ENCODE measurements at regions not wholly inside any gene's neighbourhood (a gene's known extent, or its start where the extent isn't known, plus 50 kb on each side); places are given as distances from the start of the nearest gene placed in this dataset.
"Not testable (repeated sequence)": the region's sequence is repeated elsewhere in the genome, so short reads cannot be mapped to it uniquely, and the experiment has no call there.

DNA sequence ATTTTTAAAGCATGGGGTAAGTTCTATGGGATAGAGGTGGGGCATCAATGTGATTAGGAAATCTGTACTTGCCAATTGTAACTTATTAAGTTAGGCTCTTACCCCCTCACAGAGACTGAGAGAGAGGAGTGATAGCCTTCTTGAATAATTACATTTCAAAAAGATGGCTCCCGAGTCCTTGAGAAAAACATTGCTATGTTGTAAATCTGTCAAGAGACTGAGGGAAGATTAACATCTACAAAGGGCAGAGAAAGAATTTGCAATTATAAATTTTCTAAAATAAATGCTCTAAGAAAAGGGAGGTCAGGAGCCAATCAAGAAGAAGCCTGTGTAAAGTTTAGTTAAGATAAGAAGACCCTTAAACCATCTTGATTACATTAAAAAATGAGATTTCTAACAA is 1570.8 kb downstream of the OLFM4 start:
- no peak for DNase-seq

DNA sequence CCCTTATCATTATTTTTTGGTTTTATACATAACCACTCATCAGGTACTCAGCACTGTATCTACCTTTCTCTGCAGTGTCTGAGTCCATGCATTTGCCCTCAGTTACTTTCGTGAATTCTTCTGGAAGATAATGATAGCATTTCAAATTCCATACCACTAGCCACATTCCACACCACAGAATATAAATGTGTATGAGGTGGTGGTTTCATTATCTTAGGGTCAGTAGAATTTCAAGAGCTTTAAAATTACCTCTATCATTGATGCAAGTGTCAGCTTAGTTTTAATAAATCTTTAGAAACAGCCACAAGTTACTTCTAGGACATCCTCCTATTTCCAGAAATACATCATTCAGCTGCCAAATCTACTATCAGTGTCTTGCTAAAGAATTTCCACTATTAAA is 1578.3 kb downstream of the OLFM4 start:
- no peak for DNase-seq

DNA sequence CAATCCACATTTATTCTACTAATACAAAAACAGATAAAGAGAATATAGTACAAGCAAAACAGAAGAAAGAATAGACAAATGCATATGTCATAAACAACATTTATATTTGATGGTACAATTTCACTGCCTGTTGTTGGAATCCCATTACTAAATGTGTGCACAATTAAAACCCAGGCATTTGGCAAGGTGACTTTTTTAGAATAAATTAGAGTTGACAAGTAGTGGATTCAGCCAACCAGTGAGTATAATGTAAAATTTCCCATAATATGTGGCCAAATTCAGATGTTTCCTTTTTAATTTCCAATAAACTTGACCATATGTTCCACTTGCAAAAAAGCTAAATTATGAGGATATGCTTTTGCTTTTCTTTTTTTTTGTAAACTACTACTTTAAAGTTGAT is 1578.8 kb downstream of the OLFM4 start:
- no peak for DNase-seq

DNA sequence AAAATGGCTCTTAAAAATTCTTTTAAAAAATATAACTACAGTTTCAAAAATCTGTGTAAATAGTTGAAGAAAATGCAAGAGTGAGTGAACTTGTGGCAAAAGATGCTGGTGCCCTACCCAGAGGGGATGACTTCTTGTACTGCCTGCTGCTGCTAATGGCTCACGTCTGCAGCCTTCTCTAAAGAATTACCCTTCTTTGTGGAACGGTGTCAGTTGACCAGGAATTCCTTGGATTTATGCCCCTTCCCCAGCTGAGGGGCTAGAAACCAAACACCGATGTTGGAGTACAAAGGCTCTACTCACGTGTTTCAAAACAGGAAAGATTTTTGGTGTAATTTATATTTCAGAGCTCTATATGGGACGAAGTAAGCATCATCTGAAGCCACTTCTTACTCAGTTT is 1582.8 kb downstream of the OLFM4 start:
- no peak for DNase-seq

DNA sequence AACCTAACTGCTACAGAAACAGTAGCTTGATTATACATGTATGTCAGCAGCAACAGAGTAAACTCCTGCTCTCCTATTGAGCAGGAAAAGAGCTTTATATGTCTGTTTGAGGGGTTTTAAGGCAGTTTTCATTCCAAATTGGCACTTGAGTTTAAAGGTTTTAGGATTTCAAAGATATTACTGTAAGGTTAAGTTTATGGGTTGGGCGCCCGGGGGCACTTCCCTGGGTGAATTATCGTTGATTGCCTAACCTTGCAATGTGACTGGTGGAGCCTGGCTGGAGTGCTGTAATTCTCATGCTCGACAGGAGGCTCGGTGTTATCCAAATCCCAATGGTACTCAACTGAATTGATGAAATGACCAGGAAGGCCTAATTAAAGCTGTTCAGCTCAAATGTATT is 1586.1 kb downstream of the OLFM4 start:
- peak; percentile 48 for DNase-seq

DNA sequence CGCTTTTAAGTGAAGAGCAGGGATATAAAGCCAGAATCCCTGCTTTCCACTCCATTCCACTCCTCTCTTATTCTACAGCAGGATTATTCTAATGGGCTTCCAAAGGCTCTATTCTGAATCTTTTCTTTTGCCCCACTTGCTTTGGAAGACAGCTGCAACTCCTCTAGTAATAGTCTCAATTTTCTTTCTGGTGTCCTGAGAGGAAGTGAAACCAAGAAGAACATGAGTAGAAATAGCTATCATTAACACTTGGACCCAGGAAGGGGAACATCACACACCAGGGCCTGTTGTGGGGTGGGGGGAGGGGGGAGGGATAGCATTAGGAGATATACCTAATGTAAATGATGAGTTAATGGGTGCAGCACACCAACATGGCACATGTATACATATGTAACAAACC is 1597.9 kb downstream of the OLFM4 start:
- not testable (repeated sequence) for DNase-seq

DNA sequence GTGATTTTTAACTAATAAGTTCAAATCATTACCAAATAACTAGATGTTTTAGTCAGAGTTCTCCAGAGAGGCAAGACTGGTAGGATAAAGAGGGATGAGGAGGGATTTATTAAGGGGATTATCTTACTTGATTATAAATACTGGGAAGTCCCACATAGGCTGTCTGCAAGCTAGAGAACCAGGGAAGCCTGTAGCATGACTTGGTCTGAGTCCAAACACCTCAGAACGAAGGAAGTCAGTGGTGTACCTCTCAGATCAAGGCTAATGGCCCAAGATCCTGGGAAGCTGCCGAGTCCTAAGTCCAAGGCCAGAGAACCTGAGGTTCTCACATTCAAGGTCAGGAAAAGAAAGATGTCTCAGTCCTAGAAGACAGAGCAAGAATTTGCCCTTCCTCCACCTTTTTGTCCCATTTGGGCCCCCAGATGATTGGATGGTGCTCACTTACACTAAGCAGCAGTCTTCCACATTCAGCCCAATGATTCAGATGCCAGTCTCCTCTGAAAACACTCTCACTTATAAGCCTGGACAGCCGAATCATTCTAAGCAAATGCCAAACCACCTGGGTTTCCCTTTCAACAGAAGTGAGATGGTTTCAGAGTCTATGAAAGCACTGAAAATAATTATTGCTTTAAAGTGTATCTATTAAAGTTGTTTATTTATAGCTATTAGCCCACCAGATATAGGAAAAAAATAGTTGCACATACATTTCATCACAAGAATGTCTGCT is 1599.2 kb downstream of the OLFM4 start:
- no peak for DNase-seq

DNA sequence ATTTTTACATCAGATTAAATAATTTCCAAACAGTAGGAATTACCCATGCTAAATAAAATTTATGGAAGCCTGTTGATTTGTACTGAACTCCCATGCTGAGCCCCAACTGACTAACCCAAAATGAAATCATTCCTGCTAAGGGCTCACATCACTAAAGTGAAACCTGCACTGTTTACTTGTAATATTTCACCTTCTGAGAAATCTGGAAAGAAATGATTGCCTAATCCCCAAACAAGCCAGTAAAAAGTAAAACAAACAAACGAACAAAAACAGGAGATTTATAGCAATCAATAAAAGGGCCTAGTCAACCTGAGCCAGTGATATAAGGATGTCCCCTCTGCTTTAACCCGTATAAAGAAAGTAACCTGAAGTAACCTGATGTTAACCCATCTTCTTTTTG is 1599.8 kb downstream of the OLFM4 start:
- DNase-seq = no peak

DNA sequence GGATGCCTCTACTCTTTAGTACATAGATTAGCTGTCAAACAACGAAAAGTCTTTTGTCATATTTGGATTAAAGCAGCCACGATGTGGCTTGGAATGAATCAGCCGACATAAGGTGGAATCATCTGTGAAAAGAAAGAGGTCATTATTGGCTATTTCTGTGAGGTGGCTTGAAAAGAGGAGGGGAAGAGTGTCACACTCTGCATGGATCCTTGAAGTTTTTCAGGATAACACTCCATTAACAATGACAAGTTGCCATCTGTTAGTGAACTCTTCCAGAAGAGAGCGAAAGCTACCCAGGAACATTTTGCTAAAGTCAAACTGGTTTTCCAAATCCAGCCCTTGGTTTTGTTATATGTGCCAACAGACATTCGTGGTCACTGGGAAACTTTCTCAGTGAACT is 1604.8 kb downstream of the OLFM4 start:
- DNase-seq = no peak

DNA sequence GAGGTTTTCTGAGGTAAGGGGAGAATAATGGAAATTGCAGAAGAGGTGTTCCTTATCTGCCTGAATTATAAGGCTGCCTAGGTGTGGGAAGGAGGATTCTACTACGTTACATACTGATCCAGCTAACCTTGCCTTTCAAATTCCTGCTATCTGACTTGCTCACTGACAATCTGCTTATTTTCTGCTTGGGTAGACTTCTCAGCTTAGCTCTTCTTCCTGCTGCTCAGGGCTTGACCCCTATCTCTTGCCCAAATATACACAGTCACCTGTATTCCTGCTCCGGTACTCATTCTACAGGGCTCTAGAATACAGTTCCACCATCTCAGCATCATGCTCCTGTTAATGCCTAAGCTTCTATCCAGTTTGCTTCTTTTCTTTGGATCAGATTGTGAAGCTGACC is 1607.6 kb downstream of the OLFM4 start:
- peak; percentile 13 for DNase-seq

DNA sequence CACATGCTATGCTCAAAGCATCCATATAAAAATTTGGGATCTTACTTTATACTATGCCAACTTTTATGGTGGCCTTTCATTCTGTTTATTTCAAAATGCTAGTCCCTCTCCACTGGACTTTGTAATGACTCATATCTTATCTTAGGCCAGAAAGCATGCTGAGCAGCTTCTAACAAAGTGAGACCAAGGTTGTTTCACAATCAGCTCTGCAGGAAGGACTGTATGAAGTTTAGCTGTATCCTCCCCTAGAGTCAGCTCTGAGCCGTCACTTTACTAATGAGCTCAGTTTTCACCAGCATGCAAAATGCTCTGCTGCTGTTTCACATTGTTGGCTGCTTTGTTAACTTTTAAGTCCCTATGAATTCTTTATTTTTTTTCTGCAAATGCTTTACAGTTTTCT is 1608.8 kb downstream of the OLFM4 start:
- DNase-seq = no peak

DNA sequence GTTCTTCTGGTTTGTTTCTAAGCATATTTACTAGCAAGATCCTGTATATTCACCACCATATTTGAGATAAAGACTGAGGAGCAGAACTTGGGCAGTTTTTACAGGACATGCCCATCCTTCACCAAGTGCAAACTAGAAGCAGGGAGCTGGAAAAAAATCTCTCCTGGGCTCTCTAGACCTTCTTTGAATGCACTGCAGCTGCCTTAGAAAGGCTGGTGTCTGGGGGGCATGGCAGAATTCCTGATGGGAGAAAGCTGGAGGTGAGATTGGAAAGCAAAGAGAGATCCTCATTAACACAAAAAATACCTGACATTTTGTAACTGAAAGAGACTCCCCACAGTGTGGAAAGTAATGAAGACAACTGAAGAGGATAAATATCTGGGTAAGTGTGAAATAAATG is 1612.1 kb downstream of the OLFM4 start:
- no peak for DNase-seq

DNA sequence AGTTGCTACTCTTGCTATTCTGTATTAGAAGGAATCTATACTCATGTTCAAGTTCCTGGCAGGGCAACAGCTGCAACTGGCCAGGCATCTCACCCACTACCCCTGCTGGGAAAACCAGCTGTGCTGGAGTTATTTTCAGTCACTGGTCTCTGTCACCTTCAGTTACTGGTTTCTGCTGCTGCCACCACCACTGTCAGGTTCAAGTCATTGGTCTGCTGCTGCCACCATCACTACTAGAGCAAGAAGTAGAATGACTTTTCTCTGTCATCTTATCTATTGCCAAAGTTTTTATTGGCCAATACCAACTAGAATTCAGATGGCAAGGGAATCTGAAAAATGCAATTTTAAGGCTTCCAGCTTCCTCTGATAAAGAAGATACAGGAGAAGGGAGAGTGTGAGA is 1615.2 kb downstream of the OLFM4 start:
- no peak for DNase-seq

DNA sequence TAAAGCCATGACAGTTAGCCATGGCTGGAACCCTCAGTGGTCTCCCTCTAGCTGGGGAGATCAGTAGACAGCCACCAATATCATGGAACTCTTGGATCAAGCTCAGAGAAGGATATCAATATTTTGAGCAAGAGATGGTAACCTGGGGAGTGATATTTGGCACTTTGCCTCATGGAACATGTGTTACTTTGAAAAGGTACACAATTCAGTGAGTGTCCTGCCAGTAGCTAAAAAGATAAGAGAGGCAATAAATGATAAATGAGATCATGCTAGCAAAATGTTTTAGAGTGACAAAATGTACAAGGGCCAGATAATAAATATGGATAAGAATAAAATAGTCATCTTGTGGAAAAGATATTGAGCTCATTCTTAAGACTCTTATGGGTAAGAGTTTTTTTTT is 1618.7 kb downstream of the OLFM4 start:
- no peak for DNase-seq

DNA sequence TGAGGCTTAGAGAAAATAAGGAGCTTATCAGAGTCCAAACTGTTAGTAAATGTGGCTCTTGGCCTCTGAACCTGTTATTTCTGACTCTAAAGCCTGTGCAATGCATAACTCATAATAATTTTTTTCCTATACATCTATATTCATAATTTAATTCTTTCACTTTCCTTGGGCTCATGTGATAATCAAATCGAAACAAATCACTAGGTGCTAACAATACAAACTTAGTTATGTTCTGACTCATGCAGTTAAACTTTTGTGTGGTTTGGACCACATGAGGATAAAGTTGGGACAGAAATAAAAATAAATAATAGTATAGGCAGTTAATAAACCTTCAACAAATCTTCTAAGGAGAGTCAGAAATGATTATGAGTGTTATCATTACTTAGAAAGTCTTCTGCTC is 1629.0 kb downstream of the OLFM4 start:
- no peak for DNase-seq

DNA sequence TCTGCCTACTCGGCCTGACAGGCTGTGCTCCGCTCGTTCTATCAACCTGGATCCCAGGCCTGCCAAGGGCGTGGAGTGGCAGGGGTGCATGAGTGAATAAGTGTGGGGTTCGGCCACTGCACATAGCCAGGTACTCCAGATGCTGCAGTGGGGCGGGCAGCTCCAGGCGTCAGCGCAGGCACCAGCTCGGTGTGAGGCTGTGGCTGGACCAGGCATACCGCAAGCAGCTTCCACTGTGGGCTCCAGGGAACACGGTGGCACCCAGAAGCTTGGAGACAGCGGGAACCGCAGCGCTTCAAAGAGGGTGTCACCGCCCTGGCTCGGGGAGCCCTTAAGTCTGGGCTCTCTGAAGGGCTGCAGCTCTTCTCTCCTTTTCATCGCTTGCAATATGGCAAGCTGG is 1630.2 kb downstream of the OLFM4 start:
- no peak for DNase-seq

DNA sequence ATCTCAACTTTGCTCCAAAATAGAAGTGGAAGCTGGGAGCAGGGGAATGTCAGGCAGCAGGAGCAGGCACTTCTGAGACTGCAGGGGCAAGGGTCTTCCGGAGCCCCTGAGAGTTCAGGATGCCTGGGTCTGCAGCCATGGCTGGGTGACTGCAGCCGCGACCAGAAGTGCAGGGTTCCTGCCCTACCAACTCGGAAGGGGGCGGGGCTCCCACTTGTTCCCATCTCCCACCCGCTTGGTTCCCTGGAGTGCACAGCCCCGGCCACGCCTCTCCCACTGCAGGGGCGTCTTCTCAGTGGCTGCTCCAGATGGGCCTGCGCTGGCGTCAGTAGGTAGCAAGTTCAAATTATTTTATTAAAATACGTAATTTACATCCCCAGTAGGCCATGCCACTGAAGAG is 1631.7 kb downstream of the OLFM4 start:
- DNase-seq = no peak

DNA sequence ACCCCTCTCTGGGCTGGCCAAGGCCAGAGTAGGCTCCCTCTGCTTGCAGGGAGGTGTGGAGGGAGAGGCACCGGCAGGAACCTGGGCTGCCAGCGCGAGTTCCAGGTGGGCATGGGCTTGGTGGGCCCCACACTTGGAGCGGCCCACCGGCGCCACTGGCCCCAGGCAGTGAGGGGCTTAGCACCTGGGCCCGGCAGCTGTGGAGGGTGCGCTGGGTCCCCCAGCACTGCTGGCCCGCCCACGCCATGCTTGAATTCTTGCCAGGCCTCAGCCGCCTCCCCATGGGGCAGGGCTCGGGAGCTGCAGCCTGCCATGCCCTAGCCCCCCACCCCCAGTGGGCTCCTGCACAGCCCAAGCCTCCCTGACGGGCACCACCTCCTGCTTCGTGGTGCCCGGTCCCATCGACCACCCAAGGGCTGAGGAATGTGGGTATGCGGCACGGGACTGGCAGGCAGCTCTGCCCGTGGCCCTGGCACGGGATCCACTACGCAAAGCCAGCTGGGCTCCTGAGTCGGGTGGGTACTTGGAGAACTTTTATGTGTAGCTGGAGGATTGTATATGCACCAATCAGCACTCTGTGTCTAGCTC is 1648.0 kb downstream of the OLFM4 start:
- no peak for DNase-seq

DNA sequence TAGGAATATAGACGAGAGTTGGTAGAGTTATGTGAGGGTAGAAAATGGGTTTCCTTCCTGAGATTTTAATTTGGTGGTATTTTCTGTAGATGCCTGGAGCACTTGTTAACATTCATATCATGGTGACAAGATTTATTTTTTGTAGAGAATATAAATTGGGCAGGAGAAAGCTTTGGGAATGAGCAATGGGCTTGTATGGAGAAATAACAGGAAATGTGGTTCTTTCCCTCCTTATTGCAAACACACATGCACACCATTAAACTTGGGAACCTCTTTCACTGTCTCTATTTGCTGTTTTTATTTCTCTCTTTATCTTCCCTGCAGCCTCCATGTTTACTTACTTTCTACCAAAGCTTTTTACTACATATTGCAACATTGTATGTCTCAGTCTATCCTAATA is 1653.6 kb downstream of the OLFM4 start:
- no peak for DNase-seq

DNA sequence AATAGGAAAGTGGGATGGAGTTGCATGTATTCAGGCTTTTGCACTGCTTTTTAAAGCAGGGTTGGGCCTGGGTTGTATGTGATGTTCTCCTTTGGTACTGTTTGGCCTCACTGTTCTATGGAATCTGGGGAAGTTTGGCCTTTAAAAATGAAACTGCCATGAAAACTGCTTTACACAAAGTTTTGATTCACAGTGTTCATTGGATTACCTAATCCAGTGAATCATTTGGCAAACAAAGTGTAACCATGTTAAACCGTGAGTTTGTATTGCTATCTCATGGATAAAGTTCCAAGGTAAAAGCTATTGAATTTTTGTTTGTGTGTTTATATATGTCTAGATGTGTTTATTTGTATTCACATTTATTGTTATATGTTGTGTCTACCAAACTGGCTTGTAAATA is 1658.6 kb downstream of the OLFM4 start:
- no peak for DNase-seq

DNA sequence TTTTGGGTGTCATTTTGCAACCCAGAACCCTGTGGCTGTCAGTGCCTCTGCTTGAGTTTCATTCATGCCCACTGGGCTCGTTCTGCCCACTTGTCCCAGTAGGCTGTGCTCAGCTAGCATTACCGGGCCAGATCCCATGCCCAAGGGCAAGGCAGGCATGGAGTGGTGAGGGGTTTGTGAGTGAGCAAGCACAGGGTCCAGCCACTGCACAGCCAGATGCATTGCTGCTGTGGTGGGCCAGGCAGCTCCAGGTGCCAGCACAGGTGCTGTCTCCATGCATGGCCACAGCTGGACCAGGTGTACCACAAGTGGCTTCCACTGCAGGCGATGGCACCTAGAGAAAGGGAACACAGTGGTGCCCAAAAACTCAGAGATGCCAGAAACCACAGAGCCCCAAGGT is 1671.2 kb downstream of the OLFM4 start:
- DNase-seq = no peak

DNA sequence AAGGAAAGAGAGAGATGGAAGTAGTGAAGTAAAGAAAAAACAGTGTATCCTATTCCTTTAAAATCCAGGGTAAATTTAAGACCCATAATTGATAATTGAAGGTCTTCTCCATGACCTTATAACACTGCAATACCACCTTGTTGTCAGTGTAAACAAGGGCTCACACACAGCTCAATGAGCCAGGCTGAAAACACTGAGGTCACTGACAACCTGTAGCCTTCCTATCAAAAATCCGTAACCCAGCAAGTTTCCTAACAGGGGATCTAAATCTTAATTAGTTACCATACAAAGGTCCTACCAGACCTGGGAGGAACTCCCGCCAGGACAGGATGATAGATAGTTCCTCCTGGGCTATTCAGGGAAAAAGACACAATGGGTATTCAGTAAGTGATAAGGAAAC is 1677.1 kb downstream of the OLFM4 start:
- no peak for DNase-seq

DNA sequence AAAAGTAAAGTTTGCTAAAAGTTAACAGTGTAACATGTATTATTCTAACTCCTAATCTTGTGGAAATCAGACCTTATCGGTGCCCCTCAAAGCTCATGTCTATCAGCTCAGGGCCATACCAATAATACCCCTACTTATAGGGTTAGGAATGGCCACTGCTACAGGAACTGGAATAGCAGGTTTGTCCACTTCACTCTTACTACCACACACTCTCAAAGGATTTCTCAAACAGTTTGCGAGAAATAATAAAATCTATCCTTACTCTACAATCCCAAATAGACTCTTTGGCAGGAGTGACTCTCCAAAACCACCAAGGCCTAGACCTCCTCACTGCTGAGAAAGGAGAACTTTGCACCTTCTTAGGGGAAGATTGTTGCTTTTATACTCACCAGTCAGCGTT is 1677.7 kb downstream of the OLFM4 start:
- DNase-seq = no peak

DNA sequence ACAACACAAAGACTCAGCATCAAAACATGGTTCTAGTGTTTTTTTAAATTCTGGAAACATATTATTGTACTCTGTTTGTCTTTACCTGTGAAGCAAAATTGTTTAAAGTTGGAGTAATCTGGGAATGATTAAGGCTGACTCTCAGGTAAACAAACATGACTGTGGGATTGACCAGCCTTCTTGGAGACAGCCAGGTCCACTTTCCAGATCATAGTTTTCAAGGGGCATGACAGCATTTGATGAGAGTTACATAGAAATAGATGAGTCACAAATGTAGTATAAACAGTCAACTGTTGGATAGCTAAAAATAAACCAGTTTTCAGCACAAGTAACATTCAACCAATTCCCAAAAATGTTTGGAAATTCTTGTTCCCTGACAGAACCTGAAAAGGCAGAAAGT is 1680.9 kb downstream of the OLFM4 start:
- DNase-seq = no peak

DNA sequence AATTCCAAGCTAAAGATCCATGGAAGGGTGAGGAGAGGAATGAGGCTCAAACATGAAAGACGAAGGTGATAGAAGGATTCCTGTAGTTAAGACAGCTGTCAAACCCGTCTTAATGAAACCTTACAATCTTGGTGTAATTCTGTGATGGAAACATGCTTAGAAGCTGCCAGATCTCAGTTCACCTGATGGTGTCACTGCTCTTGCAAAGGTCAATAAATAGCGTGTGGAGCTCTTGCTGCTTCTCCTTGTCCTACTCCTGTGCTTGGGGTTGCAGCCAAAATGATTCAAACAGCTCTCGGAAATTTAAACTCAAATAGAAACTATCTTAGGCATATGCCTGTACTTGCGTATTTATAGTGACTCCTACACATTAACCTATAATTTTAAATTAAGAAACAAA is 1705.0 kb downstream of the OLFM4 start:
- DNase-seq = no peak
